Eye (tissue), 1 donor: ENCODE measurements at regions not wholly inside any gene's neighbourhood (a gene's known extent, or its start where the extent isn't known, plus 50 kb on each side); places are given as distances from the start of the nearest gene placed in this dataset.
A peak's percentile ranks its signal among the peaks of the same experiment; 100 is the strongest.

Experiments
- DNase-seq: peaks from one replicate; pipeline ENCODE4 v3.0.0-alpha.2; 2015

DNA sequence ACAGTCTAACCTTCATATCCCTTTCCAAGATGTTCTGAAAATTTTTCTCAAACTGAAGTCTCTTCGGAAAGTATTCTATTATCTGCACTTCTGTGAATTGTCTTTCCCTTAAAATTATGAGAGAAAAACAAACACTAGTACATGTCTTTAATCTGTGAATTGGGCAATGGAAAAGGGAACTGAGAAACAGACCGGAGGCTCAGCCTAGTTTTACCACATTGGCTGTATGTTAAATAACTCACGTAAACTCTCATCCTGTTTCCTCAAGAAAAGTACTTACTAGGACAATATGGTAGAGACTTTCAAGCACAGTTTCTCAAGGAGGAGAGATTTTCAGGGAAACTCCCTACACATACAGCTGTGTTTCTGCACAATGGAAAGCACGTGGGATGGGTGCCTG, 982.2 kb upstream of the SEMA6D start:
- no peak for DNase-seq

DNA sequence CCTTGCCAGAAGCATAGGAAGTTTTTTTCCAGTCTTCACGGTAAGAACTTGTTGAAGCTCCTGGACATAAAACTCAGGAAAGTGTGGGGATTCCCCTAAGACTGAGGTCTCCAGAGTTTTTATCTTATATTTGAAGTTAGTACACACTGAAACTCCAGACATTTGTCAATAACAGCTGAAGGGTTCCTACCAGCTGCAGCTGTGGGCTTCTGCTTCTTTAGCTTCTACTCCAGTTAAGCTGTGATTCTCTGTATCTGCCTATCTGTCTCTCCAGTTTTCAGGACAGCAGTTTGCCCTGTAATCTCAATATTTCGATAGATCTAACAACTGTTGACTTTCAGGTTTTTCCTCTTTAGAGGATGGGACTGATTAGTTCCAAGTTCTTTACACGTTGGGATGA, 966.0 kb upstream of the SEMA6D start:
- no peak for DNase-seq

DNA sequence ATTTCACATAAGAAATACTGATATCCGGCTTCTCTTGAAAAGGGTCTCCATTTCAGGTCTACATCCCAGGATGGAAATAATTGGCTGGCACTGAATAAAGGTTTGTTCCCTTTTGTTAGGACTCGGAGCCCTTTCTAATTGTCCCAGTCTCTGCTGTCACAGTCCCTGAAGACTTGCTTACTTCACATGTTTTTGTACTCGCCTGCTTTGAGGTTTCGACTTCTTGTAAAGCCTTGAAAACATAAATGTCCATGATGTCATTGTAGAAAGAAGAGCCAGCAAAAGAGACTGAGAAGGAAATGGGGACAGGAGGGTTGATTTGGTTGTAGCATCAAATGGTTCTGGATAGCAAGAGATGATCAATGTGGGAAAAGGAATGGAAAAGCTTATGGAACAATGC, 963.4 kb upstream of the SEMA6D start:
- DNase-seq: no peak

DNA sequence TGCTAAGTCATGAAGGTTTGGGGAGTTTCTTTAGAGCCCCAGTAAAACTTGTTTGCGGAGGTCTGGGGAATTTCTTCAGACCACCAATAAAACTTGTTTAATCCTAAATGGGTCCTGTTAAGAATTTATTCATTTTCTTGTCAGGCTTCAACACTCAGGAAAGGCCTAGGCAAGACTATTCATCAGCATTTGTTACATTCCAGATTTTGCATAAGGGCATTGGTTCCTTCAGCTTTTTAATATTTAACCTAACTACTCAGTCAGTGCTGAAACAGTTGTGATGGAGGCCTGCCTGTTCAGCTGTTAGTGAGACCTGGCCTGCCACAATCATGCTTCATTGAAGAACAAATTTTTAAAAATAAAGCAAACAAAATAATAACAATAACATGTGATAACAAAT, 954.2 kb upstream of the SEMA6D start:
- no peak for DNase-seq

DNA sequence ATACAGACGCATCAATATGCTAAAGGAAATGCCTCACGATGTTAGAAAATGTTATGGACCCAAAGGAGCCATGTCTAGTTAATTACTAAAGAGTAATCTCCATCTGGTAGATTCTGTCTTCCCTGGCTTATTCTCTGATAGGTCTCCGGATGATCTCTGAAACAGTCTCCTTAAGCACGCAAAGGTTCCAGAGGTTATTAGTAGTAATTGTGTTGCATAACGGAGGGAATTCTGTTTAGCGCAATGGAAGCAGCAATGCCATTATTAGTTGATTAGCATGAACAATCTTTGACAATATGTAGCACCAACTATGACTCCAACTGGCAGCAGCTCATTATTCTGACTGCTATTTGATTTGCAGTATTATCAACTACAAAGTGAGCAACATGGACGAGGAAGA, 952.5 kb upstream of the SEMA6D start:
- DNase-seq: no peak

DNA sequence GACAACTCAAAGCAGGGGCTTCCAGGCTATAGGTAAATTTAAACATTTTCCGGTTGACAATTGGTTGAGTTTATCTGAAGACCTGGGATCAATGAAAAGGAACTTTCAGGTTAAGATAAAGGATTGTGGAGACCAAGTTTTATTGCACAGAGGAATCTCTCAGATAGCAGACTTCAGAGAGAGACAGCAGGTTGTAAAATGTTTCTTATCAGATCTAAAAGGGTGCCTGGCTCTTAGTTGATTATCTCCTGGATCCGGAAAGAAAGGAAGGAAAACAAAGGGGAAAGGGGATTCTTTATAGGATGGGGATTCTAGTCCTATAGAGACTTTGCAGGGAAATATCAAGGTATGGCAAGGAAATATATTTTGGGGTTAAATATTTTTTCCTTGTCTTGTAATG, 951.3 kb upstream of the SEMA6D start:
- no peak for DNase-seq

DNA sequence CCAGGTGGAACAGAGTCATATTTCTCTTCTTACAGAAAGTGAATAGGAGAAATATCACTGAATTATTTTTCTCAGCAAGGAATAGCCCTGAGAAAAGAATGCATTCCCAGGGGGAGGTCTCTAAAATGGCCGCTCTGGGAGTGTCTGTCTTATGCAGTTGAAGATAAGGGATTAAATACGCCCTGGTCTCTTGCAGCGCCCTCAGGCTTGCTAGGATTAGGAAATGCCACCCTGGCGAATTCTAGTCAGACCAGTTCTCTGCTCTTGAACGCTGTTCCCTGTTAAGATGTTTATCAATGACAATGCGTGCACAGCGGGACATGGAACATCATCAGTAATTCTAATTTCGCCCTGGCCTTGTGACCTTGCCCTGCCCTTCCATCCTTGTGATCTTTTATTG, 949.0 kb upstream of the SEMA6D start:
- DNase-seq: no peak

DNA sequence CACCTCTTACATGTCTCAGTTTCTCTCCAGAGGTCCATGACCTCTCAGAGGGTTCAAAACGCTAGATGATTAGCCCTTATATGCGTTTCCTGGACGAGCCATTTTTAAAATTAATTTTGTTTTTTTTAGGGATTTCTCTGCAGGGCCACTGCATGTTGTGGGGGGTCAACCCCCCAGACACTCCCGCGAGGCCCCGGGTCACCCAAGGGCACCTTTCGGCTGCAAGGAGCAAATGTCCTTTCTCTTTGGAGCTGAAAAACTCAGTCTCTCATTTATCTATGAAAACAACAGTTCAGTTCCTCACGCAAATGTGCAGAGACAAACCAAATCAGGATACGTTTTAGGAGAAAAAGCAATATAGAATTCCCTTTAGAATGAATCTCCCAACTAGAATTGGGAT, 944.3 kb upstream of the SEMA6D start:
- no peak for DNase-seq

DNA sequence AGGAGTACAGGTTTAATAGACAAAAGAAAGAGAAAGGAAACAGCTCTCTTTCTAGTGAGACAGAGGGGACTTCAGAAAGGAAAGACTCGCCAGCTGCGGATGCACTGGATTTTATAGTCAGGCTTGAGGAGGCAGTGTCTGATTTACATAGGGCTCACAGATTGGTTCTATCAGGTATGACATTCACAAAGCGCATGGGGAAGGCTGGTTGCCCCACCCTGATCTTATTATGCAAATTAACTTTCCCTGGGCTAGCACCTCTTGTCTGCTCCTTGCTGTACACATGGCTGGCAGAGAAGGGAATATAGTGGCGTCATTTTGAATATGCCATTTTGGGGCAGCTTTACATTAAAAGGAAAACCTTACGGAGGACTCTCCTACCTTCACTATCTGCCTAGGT, 938.4 kb upstream of the SEMA6D start:
- DNase-seq: no peak

DNA sequence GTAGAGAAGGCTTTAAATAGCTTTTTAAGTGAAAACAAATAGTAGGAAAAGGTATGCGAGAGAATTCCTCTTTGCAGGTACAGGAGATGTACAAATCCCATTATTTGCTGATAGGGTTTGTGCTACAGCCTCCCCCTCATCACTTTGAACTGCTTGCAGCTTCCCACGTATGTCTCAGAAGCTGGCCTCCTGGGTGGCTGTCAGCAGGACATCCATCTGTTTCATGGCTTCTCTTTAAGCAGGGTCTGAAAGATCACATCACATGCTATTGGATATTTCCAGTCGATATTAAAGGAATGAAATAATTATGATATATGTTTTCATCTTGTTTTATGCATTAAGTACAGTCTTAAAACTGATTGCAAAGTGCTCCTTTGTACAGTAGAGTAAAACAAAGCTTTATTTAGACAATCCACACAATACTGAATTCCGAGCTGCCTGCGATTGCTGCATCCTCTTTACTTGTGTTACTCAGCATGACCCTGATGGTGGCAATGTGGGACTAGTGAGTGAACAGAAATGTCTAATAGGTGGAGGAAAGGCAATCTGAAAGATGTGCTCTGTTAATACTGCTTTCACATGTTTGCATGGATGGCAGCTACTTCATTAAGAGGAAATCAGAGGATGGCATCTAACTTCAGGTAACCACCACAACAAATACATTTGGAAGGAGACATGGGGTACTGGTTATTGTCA, 930.6 kb upstream of the SEMA6D start:
- DNase-seq: peak; percentile 17

DNA sequence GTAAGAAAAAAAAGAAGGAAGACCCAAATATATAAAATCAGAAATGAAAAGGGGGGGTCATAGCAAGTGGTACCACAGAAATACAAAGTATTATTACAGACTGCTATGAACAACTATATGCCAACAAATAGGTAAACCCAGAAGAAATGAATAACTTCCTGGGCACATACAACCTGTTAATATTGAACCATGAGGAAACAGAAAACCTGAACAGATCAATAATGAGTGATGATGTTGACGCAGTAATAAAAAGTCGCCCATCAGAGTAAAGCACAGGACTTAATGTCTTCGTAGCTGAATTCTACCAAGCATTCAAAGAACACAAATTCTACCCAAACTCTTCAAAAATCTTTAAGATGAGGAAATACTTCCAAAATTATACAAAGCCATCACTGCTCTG, 921.6 kb upstream of the SEMA6D start:
- no peak for DNase-seq

DNA sequence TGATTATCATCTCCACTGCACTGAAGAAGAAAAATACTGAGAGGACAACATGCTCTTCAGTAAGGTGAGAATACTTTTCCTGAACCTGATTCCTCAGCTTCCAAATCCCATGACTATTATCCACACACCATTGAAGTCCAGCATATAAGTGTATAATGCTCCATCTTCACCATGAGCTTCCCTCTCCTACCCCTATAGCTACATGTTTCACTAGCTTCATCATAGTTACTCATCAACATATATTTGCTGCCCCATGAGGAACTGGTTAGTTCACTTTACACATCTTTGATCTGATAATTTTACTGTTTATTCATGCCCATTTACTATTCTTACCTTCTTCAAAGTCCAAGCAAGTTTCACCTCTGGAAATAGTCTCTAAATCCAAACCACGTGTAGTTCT, 908.5 kb upstream of the SEMA6D start:
- DNase-seq: no peak

DNA sequence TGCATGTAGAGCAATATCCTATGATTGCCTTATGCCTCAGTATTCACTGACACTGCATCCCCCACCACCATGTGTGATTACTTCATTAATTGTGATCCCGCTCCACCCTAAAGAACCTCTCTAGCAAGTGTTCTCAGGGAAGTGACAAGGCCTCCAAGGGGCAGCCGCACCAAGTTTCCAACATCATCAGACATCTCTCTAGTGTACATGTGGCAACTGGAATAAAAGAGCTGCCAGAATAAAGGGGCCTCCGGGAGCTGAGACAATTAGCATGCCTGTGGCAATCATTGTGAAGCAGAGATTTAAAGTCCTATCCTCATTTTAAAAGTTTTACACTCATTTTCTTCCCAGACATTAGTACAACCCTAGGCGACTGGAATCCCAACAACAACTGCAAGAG, 902.1 kb upstream of the SEMA6D start:
- peak; percentile 6 for DNase-seq

DNA sequence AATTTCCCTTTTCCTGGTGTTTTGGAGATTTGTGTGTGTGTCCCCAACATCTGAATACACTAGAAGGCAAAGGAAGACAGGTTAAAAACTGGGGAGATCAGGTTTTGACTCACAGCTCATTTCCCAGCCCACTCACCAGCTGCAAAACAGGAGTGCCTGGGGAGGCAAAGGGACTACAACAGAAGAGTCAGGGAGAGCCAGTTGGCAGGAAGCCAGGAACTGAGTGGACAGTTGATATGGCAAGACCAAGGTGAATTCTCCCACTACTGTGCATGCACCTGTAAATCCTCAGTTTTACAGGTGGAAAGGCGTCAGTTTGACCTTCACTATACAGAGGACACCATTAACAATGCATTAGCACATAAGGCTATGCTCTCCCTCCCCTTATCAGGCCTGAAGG, 901.5 kb upstream of the SEMA6D start:
- peak; percentile 10 for DNase-seq

DNA sequence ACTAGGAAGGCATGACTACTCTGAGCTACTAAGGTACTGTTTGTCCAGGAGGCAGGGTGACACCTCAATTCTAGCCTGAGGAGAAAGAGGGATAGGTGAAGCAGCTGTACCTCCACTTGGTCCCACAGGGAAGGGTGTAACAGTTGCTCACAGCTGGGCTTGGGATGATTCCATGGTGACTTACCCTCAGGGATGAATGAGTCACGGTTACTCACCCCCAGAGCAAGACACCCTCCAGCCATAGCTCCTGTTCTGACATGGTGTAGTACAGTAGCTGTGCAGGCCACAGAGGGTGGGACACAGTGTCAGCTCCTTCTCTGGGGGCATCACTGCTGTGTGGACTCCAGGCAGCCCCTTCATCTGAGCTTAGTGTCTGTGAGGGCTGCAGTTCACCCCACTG, 868.6 kb upstream of the SEMA6D start:
- DNase-seq: no peak

DNA sequence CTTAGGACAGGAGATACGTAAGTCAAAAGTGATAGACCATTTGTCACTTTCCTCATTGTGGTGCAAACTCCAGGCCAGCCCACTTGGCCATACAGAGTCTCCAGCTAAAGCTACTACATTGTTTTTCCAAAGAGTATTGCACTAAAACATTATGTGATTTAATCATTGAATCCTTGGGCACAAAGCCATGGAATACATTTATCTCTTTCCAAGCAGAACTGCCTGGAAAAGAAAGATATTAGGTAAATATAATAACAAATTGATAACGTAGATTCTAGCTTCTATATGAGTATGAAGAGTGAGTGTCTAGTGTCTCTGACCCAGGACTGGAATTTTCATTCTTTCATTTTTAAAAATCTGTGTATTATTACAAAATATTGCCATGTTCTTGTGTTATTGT, 863.7 kb upstream of the SEMA6D start:
- DNase-seq: no peak

DNA sequence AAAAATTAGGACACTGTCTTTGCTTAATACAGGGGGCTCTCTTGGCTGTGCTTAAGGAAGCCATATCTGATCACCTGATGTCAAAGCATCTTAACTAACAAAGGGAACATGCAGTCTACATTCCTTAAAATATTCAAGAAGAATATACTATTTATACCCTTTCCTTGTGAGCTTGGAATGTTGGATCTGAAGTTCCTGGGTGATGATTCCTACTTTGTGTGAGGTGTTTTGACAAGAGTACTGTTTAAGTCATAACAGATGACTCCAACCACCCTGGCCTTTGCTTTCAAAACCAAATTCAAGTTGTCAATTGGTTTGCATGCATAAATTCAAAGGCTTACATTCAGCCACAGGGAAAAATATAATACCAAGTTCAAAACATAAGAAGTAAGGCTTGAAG, 862.7 kb upstream of the SEMA6D start:
- no peak for DNase-seq

DNA sequence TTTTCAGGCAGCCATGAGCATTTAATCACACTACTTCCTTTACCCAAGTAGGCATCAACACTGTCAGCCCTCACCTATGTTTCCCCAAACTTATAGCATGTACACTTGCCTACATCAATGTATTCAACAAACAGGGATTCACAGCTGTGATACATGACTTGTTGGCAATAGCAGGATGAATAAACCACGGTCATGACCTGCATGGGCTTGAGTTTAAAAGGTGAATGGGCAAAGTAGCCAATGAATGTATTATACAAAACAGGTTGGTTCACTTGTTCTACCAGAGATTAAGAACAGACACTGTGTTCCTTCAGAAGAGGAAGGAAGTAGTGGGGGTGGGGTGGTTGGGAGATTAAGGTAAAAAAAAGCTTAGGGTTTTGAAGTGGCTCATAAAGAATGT, 861.9 kb upstream of the SEMA6D start:
- no peak for DNase-seq

DNA sequence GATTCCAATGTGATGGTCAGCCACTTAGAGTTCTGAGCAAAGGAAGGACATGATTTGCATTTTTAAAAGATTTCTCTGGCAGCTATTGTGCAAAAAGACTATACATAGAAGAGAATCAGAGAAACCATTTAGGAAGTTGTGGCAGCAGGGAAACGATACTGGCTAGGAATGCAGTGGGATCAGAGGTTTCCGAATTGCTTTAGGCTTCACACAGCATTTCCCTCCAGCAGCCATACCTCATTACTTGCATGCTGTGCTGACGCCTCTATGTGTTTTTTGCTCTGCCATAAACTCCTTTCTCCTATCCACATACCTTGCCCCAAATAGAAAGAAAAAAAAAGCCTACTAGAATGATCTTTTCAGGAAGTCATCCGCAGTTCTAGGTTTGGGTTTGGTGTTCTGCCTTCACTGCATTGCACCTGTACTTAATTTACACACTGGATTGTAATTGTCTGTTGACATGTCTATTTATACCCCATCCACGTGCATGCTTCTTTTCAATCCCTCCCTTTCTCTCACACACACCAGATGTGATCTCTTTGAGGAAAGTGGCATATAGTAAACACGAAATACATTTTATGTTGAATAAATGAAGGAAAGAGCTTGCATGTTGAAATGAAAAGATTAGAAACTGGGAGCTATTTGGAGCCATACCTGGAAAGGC, 860.3 kb upstream of the SEMA6D start:
- no peak for DNase-seq

DNA sequence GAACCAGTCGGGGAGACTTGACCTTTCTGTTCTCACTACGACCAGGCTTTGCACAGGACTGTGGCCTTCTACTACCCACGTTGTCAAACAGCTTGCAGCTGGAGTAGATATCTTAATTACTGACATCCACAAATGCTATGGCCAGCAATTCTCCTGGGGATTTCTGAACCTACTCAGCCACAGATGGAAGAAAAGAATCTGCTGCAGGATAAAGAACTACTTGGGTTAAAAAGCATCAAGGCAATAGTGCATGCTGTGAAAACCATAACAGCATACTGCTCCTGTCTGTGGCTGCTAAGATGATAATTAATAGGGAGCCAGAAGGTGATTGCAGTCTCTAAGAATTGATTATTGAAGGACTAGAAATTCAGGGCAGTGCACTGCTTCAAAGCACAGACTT, 859.2 kb upstream of the SEMA6D start:
- peak; percentile 66 for DNase-seq

DNA sequence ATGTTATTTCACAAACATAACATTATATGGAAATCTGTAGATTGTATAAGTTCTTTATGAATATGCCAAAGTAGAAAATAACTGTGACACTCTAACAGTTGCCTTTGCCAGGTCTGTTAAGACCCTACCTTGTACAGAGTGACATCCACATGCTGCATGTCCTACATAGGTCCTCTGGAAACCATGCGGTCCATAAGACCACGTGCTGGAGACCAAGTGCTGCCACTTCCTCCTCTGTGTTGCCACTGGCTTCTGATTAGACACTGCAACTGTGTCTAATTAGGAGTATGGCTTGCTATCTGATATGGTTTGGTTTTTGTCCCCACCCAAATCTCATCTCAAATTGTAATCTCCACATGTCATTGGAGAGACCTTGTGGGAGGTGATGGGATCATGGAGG, 855.5 kb upstream of the SEMA6D start:
- no peak for DNase-seq

DNA sequence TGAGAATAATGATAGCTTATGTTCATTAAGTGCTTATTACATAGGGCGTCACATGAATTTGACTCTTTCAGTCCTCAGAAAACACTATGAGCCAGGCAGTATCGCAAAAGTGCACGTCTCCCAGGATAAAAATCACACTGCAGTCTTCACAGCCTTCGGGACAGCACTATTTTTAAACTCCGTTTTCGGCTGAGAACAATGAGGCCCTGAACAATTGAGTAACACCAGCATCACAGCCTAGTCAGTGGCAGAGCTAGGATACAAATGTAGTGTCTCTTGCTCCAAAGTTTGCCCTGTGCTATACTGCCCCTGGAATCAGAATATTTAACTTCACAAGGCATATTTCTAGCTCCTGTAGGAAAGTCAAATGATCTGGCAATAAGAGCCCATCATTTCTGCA, 852.1 kb upstream of the SEMA6D start:
- no peak for DNase-seq

DNA sequence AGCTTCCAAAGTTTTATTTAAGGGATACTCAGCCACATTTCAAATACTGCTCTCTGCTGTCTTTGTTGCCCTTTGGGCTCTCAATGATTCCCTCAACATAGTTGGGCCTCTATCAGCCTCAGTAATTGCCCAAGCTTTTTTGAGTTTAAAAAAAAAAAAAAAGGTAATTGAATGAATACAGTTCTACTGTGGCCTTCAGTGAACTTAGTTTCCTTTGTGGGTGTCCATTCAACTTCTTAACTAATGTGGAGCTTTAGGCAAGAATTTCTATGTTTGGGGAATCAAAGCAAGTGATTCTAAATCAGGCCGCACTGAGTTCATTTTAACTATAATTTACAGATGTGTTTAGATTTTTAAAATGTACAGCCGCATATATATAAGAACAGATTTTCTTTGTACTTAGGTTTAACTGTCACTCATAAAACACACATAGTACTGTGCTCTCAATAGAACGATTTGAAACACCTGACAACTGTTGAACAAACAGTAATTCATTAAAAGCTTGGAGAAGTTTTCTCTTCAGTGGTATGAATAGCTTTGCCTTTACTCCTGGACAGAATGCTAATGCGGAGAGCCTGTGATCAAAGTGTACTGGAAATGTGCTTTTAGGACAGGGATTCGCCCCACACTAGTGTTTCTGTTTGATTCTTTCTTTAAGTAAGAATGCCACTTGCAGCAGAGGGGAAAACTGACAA, 844.9 kb upstream of the SEMA6D start:
- DNase-seq: no peak

DNA sequence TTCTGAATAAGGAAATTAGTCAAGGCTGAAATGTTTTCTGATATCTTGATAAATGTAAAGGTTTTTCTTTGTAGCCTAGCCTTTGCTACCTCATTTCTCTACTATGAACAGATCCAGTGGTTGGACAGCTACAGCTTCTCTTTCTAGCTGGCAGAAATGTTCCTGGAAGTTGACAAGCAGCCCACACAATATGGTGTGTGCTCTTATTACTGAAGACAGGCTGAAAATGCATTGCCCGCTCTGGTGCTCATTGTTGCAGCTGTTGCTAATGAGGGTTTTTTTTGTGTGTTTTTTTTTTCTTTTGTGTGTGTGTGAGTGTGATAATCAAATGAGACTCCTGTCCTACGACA, 844.3 kb upstream of the SEMA6D start:
- DNase-seq: peak; percentile 58
